HCT116 (cell line): ENCODE measurements at regions not wholly inside any gene's neighbourhood (a gene's known extent, or its start where the extent isn't known, plus 50 kb on each side); places are given as distances from the start of the nearest gene placed in this dataset.

Experiments
- ATAC-seq: fragments of 200-7000 bp; cut with Tn5 transposase; 2 replicates; pipeline ENCODE4 v1.9.1; 2020; ENCODE audit warnings: mild to moderate bottlenecking, moderate library complexity
- BruUV-seq: library from RNA; stranded (reverse); fragments of 400-500 nt; replicated peaks from 2 replicates; lab custom pipeline; 2021; lab: Mats Ljungman, UMichigan
- CTCF ChIA-PET: fragments of 300-600 bp; sonication (Branson Sonifier 250); formaldehyde crosslinking; loops from one replicate; lab custom pipeline; 2021; ENCODE audit warnings: antibody characterized with exemption; lab: Charles Lee
- POLR2A ChIA-PET: fragments of 300-600, 350-600 bp; sonication (Branson Sonifier 250); formaldehyde crosslinking; loops from one replicate; lab custom pipeline; 2021; ENCODE audit warnings: antibody characterized with exemption; lab: Charles Lee
- RAD21 ChIA-PET, 2 experiments: fragments of 300-600 bp; sonication (Branson Sonifier 250); formaldehyde crosslinking; loops; one replicate each; lab custom pipeline; 2023; ENCODE audit warnings: low total read pairs in 2 of 2; ENCODE audit not compliant: uncharacterized antibody in 2 of 2, unreplicated experiment in 2 of 2, low non-redundant PET in 1 of 2; lab: Charles Lee
- DNase-seq: peaks from one replicate; pipeline ENCODE4 v3.0.0-alpha.2; 2010; ENCODE audit warnings: low read depth, low spot score
- H2AFZ ChIP-seq: fragments of 200-600 bp; shearing (Covaris generic), sonication (generic); 2 replicates; pipeline ENCODE4 v1.6.1; 2017; ENCODE audit warnings: low read depth, mixed run types, mixed read lengths, antibody characterized with exemption, low read length; ENCODE audit not compliant: poor library complexity, severe bottlenecking
- H3K27ac ChIP-seq: 2 replicates; pipeline ENCODE4 v1.5.1; 2012; ENCODE audit warnings: low read depth, low read length
- H3K27me3 ChIP-seq: fragments of 200-600 bp; sonication (generic); 2 replicates; pipeline ENCODE4 v1.6.1; 2016; ENCODE audit warnings: mixed run types, low read length, mixed read lengths; ENCODE audit not compliant: insufficient read depth
- H3K36me3 ChIP-seq, 2 experiments: fragments of 200-500 bp in 1 of 2; fragments of 200-600 bp in 1 of 2; sonication (Bioruptor generic) in 1 of 2; sonication (generic) in 1 of 2; 2 replicates each; pipeline versions ENCODE4 v1.5.1 to v1.6.1; 2014 to 2016; ENCODE audit warnings: low read length in 2 of 2, inconsistent platforms in 1 of 2, mixed read lengths in 1 of 2, mixed run types in 1 of 2; ENCODE audit not compliant: insufficient read depth in 2 of 2, control insufficient read depth in 1 of 2
- H3K4me1 ChIP-seq, 2 experiments: fragments of 200-600 bp in 1 of 2; sonication (generic) in 1 of 2; 2 replicates each; pipeline versions ENCODE4 v1.5.1 to v1.6.1; 2012 to 2017; ENCODE audit warnings: low read length in 2 of 2, inconsistent platforms in 1 of 2, mild to moderate bottlenecking in 1 of 2, mixed read lengths in 1 of 2, mixed run types in 1 of 2, moderate library complexity in 1 of 2; ENCODE audit not compliant: insufficient read depth in 2 of 2, control insufficient read depth in 1 of 2
- H3K4me2 ChIP-seq: fragments of 200-600 bp; sonication (generic); 2 replicates; pipeline ENCODE4 v1.6.1; 2017; ENCODE audit warnings: mixed run types, low read length, mixed read lengths
- H3K4me3 ChIP-seq, 2 experiments: fragments of 200-600 bp in 1 of 2; sonication (generic) in 1 of 2; replicated peaks in 1 of 2; 2 replicates each; pipeline ENCODE4 v1.5.1; 2011 to 2016; ENCODE audit warnings: low read length in 2 of 2, control low read depth in 1 of 2, low read depth in 1 of 2, mild to moderate bottlenecking in 1 of 2, mixed read lengths in 1 of 2, mixed run types in 1 of 2
- H3K79me2 ChIP-seq: fragments of 200-600 bp; sonication (generic); 2 replicates; pipeline ENCODE4 v1.6.1; 2017; ENCODE audit warnings: mild to moderate bottlenecking, mixed run types, low read length, moderate library complexity, mixed read lengths; ENCODE audit not compliant: insufficient read depth
- H3K9ac ChIP-seq: fragments of 200-600 bp; sonication (generic); 2 replicates; pipeline ENCODE4 v1.6.1; 2016; ENCODE audit warnings: low read length, mixed read lengths
- H3K9me2 ChIP-seq: fragments of 200-600 bp; sonication (generic), shearing (Covaris generic); 2 replicates; pipeline ENCODE4 v1.6.1; 2017; ENCODE audit warnings: mixed run types, mild to moderate bottlenecking, moderate library complexity; ENCODE audit not compliant: insufficient read depth
- H3K9me3 ChIP-seq, 2 experiments: fragments of 200-500 bp in 1 of 2; fragments of 200-600 bp in 1 of 2; sonication (Bioruptor generic) in 1 of 2; sonication (generic) in 1 of 2; 2 replicates each; pipeline ENCODE4 v1.6.1; 2014 to 2017; ENCODE audit warnings: low read length in 2 of 2, mixed read lengths in 2 of 2, inconsistent platforms in 1 of 2, low read depth in 1 of 2, mild to moderate bottlenecking in 1 of 2, mixed run types in 1 of 2, moderate library complexity in 1 of 2; ENCODE audit not compliant: control insufficient read depth in 1 of 2, insufficient read depth in 1 of 2
- H4K20me1 ChIP-seq: fragments of 200-600 bp; sonication (generic), shearing (Covaris generic); 2 replicates; pipeline ENCODE4 v1.6.1; 2017; ENCODE audit warnings: mixed run types, mild to moderate bottlenecking, moderate library complexity; ENCODE audit not compliant: insufficient read depth
- CBX3 ChIP-seq: IDR thresholded peaks from 2 replicates; pipeline ENCODE4 v1.6.1; 2012; ENCODE audit warnings: low read depth
- EGR1 ChIP-seq: IDR thresholded peaks from 2 replicates; pipeline ENCODE4 v1.6.1; 2012; ENCODE audit warnings: low read depth
- ELF1 ChIP-seq: IDR thresholded peaks from 2 replicates; pipeline ENCODE4 v1.6.1; 2012; ENCODE audit warnings: low read depth, borderline replicate concordance
- EZH2phosphoT487 ChIP-seq: fragments of 200-600 bp; IDR thresholded peaks from 2 replicates; pipeline ENCODE4 v1.6.1; 2018; ENCODE audit warnings: antibody characterized with exemption, borderline replicate concordance
- FOSL1 ChIP-seq: IDR thresholded peaks from 2 replicates; pipeline ENCODE4 v1.6.1; 2012; ENCODE audit warnings: low read depth
- MAX ChIP-seq: IDR thresholded peaks from 2 replicates; pipeline ENCODE4 v1.6.1; 2012
- POLR2AphosphoS5 ChIP-seq: IDR thresholded peaks from 2 replicates; pipeline ENCODE4 v1.6.1; 2011; ENCODE audit warnings: mild to moderate bottlenecking, low read depth, low read length, moderate library complexity
- RAD21 ChIP-seq: IDR thresholded peaks from 2 replicates; pipeline ENCODE4 v1.6.1; 2012; ENCODE audit warnings: low read depth, mild to moderate bottlenecking
- SIN3A ChIP-seq: IDR thresholded peaks from 2 replicates; pipeline ENCODE4 v1.6.1; 2012; ENCODE audit warnings: low read depth
- SRF ChIP-seq: IDR thresholded peaks from 2 replicates; pipeline ENCODE4 v1.6.1; 2012; ENCODE audit warnings: low read depth
- TCF7L2 ChIP-seq: IDR thresholded peaks from 2 replicates; pipeline ENCODE4 v1.7.0; 2011; ENCODE audit warnings: borderline replicate concordance, inconsistent platforms; ENCODE audit not compliant: insufficient read depth, insufficient read length; ENCODE audit errors: extremely low read depth
- ZFX ChIP-seq: fragments of 450-650 bp; IDR thresholded peaks from 2 replicates; pipeline ENCODE4 v1.6.1; 2017
- ZNF274 ChIP-seq: fragments of 200-500 bp; sonication (Bioruptor generic); IDR thresholded peaks from 2 replicates; pipeline ENCODE4 v1.6.1; 2014; ENCODE audit warnings: mild to moderate bottlenecking, low read depth, low read length, inconsistent platforms
- intact Hi-C: fragments of 100-400 bp; cut with micrococcal nuclease; formaldehyde crosslinking; loops from 2 replicates; pipeline ENCODE4 v1.10.0; 2022
- TF ChIP-seq, protein P1 (sequence below): IDR thresholded peaks from 2 replicates; pipeline ENCODE4 v1.6.1; 2011; ENCODE audit warnings: mild to moderate bottlenecking, low read length, moderate library complexity; ENCODE audit not compliant: insufficient replicate concordance; ENCODE audit errors: extremely low read depth
- TF ChIP-seq, protein P2 (sequence below): IDR thresholded peaks from 2 replicates; pipeline ENCODE4 v1.6.1; 2012; ENCODE audit warnings: low read depth

GRCh38 chr9:107174441-107174840 is 108.6 kb upstream of the RAD23B start:
- RAD21 ChIA-PET: no interaction called here
- TF ChIP-seq ZFX: no peak
- no peak for TF ChIP-seq FOSL1
- no peak for TF ChIP-seq MAX
- TF ChIP-seq, all 23 proteins: peak for 0
- no peaks in the 10 kb centered on the region for H3K9me2 ChIP-seq
- no peak overlapping the region for H3K4me2 ChIP-seq
- ChIA-PET POLR2A (no interaction called here), CTCF (no interaction called here)
- H4K20me1 ChIP-seq: no peaks in the 10 kb centered on the region
- no peak overlapping the region for H3K27ac ChIP-seq
- H2AFZ ChIP-seq: no peak overlapping the region
- intact Hi-C loops: no loop called here
- peaks cover 9 to 75% of the 10 kb centered on the region in 2 experiments for H3K4me1 ChIP-seq
- H3K79me2 ChIP-seq: no peaks in the 10 kb centered on the region
- no peaks in the 10 kb centered on the region for H3K36me3 ChIP-seq
- no peaks in the 10 kb centered on the region for H3K9me3 ChIP-seq
- no peak overlapping the region for H3K9ac ChIP-seq
- no peak overlapping the region for H3K4me3 ChIP-seq
- DNase-seq (no peak), ATAC-seq (0 out of 2 replicates have a peak, but pooled peaks have one; percentile 12)
- no TSS peak for BruUV-seq
- H3K27me3 ChIP-seq: no peaks in the 10 kb centered on the region

GRCh38 chr9:107175041-107175440 is 108.0 kb upstream of the RAD23B start:
- RAD21 ChIA-PET: interaction anchor here in 1 of 2 experiments (0.5 kb wide), 1 partner anchor 31 kb away, joined by 4 read pairs; no protein-coding TSS in a partner anchor
- ATAC-seq (no peak), DNase-seq (no peak)
- peaks cover 9 to 75% of the 10 kb centered on the region in 2 experiments for H3K4me1 ChIP-seq
- H3K9ac ChIP-seq: no peak overlapping the region
- H3K36me3 ChIP-seq: no peaks in the 10 kb centered on the region
- no peak overlapping the region for H2AFZ ChIP-seq
- H3K4me3 ChIP-seq: no peak overlapping the region
- H3K9me3 ChIP-seq: no peaks in the 10 kb centered on the region
- no TSS peak for BruUV-seq
- no peaks in the 10 kb centered on the region for H3K27me3 ChIP-seq
- intact Hi-C loops: no loop called here
- H4K20me1 ChIP-seq: no peaks in the 10 kb centered on the region
- no peak overlapping the region for H3K27ac ChIP-seq
- no peaks in the 10 kb centered on the region for H3K9me2 ChIP-seq
- H3K79me2 ChIP-seq: no peaks in the 10 kb centered on the region
- 0 out of 2 replicates have a peak overlapping the region, but pooled peaks have one; percentile 10 for H3K4me2 ChIP-seq
- CTCF ChIA-PET: no interaction called here
- POLR2A ChIA-PET: no interaction called here
- TF ChIP-seq CBX3: no peak
- no peak for TF ChIP-seq ZNF274
- no peak for TF ChIP-seq ELF1
- TF ChIP-seq, protein P1, sequence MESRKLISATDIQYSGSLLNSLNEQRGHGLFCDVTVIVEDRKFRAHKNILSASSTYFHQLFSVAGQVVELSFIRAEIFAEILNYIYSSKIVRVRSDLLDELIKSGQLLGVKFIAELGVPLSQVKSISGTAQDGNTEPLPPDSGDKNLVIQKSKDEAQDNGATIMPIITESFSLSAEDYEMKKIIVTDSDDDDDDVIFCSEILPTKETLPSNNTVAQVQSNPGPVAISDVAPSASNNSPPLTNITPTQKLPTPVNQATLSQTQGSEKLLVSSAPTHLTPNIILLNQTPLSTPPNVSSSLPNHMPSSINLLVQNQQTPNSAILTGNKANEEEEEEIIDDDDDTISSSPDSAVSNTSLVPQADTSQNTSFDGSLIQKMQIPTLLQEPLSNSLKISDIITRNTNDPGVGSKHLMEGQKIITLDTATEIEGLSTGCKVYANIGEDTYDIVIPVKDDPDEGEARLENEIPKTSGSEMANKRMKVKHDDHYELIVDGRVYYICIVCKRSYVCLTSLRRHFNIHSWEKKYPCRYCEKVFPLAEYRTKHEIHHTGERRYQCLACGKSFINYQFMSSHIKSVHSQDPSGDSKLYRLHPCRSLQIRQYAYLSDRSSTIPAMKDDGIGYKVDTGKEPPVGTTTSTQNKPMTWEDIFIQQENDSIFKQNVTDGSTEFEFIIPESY: no peak
- TF ChIP-seq, protein P2, sequence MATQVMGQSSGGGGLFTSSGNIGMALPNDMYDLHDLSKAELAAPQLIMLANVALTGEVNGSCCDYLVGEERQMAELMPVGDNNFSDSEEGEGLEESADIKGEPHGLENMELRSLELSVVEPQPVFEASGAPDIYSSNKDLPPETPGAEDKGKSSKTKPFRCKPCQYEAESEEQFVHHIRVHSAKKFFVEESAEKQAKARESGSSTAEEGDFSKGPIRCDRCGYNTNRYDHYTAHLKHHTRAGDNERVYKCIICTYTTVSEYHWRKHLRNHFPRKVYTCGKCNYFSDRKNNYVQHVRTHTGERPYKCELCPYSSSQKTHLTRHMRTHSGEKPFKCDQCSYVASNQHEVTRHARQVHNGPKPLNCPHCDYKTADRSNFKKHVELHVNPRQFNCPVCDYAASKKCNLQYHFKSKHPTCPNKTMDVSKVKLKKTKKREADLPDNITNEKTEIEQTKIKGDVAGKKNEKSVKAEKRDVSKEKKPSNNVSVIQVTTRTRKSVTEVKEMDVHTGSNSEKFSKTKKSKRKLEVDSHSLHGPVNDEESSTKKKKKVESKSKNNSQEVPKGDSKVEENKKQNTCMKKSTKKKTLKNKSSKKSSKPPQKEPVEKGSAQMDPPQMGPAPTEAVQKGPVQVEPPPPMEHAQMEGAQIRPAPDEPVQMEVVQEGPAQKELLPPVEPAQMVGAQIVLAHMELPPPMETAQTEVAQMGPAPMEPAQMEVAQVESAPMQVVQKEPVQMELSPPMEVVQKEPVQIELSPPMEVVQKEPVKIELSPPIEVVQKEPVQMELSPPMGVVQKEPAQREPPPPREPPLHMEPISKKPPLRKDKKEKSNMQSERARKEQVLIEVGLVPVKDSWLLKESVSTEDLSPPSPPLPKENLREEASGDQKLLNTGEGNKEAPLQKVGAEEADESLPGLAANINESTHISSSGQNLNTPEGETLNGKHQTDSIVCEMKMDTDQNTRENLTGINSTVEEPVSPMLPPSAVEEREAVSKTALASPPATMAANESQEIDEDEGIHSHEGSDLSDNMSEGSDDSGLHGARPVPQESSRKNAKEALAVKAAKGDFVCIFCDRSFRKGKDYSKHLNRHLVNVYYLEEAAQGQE: no peak
- TF ChIP-seq SRF: no peak
- no peak for TF ChIP-seq TCF7L2
- TF ChIP-seq EGR1: no peak
- no peak for TF ChIP-seq POLR2AphosphoS5
- TF ChIP-seq SIN3A: no peak
- TF ChIP-seq RAD21: no peak
- no peak for TF ChIP-seq ZFX
- no peak for TF ChIP-seq MAX
- no peak for TF ChIP-seq EZH2phosphoT487
